GM21737 (cell line): ENCODE measurements at regions not wholly inside any gene's neighbourhood (a gene's known extent, or its start where the extent isn't known, plus 50 kb on each side); places are given as distances from the start of the nearest gene placed in this dataset.

ENCODE experiments used
- ATAC-seq: cut with Tn5 transposase; IDR thresholded peaks from one replicate; pipeline ENCODE4 v1.9.1; 2021; ENCODE audit warnings: mild to moderate bottlenecking, moderate library complexity; ENCODE audit not compliant: unreplicated experiment

DNA sequence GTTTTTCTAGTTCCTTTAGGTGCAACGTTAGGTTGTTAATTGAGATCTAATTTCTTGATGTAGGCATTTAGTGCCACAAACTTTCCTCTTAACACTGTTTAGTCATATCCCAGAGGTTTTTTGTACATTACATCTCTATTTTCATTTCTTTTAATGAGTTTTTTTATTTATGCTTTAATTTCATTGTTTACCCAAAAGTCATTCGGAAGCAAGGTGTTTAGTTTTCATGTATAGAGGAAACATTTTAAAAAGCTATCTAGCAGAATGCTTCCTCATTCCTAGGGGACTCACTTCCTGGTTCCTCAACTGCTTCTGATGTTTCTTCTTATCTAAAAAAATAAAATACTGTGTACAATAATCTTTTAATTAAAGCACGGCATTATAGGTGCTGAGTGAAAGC lies 307.2 kb upstream of the CAMK1G start:
- no peak for ATAC-seq

DNA sequence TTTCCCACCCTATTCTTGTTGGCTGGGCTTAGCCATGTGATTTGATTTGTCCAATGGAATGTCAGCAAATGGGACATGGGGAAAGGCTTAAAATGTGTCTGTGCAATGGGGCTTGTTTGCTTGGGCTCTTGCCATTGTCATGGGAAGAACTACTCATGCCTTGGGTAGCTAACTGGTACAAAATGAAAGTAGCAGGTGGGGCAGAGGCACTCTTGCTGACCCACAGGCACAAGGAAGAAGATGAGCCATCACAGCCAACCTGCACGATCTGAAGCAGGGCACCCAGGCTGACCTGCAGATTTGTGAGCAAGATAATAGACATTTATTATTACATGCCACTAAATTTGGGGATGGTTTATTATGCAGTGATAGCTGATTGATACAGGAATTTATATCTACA lies 305.9 kb upstream of the CAMK1G start:
- no peak for ATAC-seq

DNA sequence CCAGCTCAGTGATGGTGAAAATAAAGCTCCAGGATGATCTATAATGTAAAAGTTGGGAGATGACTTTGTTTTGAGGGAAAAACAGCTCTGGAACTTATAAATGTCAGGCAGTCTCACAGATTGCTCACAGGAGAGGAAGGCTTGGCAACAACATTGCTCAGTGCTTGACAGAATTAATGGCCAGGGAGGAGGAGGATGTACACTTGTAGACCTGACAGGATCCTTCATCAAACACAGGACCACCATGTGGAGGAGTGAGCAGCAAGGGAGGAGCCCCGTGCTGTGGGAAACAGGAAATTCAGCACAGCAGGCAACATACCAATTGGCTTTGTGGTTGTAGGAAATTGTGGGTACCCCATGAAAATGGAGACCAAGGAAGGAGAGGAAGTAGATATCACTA lies 291.8 kb upstream of the CAMK1G start:
- ATAC-seq: no peak

DNA sequence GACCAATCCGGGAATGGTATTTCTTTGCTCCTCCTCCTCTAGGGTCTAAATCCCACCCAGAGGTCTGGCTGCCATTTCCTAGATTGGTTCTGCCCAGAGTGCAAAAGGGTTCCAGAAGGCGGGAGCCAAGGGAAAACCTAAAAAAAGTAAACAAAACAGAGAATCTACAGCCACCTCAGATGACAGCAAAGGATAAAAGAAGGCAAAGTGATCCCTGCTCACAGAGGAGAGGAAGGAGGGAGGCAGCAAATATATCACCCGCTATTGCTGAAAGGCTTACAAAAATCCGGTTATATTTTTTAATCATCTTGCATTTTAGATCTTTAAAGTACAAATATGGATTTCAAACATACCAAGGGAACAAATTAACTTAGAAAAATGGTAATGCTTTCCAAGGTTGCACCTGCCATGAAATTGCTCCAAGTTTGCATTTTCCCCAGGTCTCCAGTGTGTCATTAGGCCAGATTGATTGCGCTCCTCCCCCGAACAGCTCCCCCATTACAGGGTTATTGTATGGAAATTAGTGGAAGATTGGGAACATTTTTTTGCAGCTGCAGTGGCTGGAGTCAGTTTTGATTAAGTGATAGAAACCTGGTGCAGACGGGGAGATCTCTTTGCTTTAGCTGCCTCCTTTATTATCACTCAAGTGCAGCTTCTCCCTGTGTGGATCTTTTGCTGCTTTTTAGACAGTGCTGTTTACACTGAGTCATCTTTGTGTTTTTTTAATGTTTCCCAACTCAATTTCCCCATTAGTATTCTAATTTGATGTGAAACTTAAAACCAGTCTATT lies 280.5 kb upstream of the CAMK1G start:
- no peak for ATAC-seq

DNA sequence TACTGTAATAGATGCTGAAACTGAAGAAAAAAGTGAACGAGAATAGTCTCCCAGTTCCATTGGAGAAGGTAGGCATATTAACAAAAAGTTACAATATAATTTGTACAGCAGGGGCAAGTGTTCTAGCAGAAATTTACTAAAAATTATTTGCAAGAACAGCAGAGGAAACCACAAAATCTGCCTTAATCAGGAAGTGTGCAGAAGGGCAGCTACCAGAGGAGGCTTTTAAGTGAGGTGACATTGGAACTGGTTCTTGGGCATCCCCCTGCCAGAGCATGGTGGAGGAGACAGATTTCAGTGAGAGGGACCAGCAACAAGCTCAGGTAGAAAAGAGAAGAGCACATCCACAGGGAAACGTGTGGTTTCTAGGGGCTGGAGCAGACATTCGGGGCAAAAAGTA lies 279.3 kb upstream of the CAMK1G start:
- no peak for ATAC-seq

DNA sequence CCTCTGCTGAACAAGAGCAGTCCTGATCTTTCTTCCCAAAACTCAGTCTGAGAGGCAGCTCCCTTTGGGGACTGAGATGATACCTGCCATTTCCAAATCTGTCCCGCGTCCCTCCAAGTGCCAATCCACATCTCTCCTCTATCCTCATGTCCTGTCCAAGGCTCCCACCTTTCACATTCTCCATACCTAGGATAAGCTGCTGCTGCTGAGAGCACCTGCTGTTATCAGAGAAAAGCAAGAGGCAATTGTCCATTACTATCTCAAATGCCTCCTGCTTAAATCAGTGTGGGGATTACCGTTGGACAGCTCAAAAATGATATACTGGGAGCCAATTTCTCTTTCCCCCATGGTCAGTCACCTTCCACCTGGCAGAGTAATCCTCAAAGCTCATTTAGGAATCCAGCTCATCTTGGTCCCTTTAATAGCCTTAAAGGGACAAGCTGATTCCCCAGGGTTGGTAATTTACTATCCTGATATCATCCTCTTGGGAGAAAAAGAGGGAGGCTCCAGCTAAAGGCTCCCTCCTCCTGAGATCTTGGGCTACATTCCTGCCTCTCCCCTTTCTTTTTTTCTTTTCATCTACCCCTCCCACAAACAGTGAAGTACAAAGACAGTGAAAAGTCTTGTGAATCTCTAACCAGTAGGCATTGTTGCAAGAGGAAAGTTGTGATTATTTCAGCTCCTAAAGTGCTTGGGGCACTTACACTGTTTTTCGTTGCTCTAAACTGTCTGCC lies 278.1 kb upstream of the CAMK1G start:
- no peak for ATAC-seq

DNA sequence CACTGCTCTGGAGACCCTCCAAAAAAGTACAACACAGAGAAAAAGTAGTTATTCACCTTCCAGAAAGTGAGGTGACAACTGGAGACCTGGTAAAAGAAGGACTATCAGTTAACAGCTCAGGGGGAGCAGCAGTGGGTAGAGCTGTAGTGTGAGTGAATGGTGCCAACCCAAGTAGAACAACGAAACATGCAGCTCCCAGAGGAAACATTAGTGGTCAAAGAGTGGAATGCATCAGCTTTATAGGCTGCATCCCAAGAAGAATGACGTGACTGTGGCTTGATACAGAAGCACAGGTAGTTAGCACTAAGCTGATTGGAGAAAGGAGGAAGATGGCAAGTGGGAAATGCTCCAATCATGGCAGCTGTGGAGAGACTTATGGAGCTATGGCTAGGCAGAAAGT lies 275.7 kb upstream of the CAMK1G start:
- no peak for ATAC-seq

DNA sequence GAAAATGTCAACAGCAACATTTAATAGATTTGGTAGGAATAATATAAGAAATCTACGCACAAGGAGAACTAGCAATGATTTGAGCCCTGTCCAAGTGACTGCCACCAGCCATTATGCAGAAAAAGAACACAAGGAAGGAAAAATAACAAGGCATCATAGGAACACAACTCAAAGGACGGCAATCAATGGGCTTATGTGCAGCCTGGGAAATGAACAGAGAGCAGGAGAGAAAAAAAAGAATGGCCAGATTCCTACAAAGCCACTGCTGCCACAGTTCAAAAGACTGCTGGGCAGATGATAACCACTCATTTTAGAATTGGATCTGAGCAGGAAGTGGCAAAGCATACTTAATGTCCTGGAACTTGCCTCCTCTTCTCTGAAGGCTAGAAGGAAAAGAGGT lies 274.3 kb upstream of the CAMK1G start:
- ATAC-seq: no peak

DNA sequence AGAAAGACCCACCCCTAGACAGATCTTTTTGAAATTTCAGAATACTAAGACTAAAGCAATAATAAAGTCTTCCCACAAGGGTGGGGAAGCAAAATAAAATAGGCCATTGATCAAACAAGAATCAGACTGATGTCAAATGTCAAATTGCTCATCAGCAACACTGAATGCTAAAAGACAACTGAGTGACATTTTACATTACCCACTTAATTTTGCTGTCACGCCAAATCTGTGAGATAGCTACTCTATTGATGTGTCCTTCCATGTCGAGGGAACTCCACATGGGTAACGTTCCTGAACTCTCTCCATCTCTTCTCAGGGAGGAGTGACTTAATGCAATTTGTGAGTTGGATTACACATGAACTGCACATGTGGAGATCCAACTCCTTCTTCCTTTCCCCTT lies 271.7 kb upstream of the CAMK1G start:
- ATAC-seq: no peak

DNA sequence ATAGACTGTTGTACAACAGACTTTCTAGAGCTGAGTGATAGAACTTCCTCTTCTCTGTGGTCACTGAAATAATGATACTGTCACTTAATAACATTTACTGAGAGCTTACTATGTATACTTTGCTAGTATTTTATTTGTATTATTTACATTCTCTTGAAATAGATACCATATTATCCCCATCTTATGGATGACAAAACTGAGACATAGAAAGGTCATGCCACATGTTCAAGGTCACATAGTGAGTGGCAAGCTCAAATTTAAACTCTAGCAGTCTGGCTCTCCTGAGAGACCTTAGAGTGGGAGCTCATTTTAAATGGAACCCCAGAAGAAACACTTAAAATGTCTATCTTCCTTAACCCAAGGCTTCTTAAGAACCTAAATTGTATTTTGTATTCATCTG lies 266.6 kb upstream of the CAMK1G start:
- no peak for ATAC-seq

DNA sequence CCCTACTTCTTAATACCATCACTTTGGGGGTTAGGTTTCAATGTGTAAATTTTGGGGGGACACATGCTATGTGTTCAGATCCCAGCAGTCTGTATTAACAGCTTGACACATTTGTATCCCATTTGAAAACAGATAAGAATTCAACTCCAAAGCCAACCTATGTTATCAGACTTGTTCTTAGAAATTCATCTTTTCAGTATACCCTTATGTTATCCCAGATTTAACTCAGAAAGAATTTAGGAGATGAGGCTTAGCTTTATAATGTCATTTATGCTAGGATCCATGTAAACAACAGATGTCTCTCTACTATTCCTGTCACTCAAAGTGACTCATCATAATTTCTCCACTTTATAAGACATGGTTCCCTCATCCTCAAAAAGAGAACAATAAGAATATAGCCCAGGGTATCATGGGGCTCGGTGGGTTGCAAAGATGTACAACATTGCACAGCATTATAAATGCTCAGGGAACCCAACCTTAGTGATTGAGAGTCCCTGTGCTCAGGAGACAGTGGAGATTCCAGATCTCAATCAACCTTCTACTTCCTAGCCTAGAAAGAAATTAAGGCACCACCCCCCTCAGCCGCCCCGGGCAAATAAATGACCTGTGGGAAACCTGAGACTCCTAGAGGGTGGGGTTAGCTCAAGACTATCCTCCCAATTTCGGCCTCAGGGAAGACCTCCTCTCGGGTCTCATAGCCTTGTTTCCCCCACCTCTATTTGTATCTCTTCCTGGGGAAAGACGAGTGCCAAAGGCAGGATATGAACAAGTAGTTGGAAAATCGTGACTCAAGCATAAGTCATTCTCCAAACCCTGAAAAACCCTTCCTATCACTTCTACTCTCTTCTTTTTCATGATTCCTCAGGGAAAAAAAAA lies 265.1 kb upstream of the CAMK1G start:
- no peak for ATAC-seq

DNA sequence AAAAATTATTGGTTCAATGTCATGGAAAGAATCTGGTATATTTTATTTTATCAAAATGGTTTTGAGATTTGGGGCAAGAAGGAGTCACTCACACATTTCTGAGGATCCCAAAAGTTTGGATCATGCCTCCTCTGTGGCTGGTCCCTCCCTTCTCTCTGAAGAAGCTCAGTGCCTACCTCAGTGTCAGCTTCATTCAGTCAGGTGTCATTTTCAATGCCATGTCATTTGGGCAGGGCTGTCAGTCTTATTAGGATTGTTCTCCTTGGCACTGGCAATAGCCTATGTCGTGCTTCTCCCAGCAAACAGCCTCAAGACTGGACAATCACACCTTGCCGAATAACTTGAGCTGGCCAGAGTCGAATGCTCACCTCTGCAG lies 264.5 kb upstream of the CAMK1G start:
- no peak for ATAC-seq

DNA sequence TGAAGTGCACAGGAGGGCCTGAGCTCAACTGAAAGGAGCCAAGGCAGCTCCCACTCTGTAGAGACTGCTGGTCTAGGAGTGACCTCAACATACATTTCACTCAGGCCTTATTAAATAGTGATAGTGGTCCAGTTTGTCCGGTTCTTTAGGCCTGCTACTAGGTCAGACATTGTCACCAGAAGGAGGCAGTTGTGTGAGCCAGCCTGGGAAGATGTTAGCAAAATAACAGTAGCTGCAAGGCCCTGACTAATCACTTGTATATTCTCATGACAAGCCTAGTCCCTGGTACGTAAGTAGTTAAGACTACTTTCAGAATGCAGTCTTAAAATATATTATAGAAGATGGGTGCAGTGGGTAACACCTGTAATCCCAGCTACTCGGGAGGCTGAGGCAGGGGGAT lies 264.0 kb upstream of the CAMK1G start:
- ATAC-seq: no peak

DNA sequence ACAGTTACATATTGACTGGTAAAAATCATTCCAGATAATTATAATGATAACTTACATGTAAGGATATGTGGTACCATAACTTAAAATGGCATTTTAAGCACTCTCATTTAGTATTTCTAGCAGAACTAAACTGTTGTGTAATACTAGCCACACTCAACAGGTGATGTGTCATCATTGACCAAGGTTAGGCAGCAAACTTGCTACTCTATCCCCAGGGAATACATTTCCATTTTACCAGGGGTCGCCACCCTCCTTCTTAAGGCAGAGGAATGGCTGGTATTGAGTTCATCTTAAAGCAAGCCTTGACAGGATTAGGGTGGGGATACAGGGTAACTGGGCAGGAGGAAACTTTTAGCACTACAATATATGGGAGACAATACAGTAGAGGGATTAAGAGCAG lies 259.8 kb upstream of the CAMK1G start:
- no peak for ATAC-seq

DNA sequence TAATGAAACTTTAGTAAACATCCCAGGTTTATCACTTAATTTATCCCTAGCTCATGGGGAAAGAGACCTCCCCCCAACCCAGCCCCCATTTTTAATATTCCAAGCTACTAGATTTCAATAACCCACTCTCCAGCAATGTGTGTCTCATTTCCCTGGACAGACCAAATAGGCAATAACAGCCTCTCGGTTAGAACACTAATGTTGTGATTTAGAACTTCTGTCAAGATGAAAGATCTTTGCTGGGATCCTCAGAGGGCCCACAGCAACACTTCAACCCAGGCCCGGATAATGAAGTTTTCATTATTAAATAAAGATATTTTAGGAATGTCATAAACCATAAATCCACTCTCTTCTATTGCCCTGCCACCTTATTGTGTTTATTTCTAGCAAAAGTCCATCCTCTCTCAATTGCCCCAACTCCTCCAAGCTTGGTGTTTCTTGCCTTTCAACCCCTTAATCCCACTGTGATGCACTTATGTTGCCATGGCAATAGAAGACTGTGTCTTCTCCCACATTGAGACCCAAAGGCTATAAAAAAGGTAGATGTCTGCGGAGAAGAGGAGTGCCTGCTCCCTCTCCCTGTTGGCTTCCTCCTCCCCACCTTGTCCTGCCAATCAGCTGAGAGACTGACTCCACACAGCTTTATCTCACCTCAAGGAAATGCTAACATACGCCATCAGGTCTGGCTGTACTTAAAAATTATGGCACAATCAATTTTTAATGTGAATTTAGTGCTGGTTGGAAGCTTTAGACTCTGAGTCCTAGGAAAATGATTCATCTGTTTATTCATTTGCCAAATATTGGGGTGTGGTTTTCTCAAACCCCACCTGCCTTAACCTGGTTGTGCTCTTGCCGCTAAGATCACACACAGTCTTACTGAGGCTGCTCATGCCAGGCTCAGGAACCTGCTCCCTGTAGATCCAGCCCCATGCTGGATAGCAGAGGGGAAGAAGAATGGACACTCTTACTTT lies 258.3 kb upstream of the CAMK1G start:
- no peak for ATAC-seq

DNA sequence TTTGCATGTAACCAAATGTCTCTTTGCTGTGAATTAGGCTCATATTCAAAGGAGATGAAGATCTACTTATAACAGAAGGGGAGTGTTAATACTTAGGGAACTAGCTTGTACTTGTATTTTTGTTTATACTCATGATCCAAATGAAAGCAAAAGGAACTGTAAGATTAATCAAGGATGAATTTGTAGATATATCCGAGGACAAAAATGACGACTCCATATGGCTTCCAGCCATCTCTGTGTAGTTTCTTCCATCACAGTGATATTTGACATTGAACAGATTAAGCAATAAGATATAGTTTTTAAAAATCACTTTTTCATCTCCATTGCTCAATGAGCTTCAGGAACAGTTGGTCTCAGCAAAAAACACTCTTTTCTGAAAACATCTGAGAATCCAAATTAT lies 257.4 kb upstream of the CAMK1G start:
- no peak for ATAC-seq

DNA sequence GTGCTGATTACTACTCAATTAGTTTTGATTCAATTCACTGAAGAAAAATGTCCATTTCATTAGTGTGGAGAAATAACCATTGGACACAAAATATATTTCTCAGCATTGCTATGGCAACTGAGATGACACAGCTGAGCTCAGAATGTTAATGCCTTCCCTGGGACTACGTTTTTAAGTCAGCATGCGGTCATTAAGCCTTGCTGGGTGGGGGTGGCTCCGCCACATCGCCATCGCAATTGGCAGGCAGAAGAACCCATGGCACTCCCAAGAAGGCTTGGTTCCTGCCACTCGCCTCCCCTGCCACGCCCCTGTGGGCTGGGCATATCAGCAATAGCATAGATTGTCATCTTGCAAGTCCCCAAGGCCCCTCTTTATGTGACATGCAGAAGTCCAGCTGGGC lies 256.7 kb upstream of the CAMK1G start:
- ATAC-seq: no peak

DNA sequence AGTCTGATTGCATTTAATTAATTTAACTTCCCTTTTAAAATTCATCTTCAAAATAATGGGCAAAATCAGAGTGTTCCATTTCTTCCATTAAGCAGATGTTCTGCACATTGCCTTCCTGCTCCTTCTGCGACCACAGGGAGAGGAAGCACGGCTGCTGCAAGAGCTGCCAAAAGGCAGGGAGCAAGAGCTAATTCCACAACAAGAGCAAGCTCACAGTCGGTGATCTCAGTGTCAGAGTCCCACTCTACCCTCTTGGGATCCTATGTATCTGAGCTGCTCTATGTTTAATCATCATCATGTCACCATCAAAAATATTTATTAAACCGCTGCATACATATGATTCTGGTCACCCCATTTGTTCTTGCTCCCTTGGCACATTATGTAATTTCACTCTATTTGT lies 255.3 kb upstream of the CAMK1G start:
- no peak for ATAC-seq

DNA sequence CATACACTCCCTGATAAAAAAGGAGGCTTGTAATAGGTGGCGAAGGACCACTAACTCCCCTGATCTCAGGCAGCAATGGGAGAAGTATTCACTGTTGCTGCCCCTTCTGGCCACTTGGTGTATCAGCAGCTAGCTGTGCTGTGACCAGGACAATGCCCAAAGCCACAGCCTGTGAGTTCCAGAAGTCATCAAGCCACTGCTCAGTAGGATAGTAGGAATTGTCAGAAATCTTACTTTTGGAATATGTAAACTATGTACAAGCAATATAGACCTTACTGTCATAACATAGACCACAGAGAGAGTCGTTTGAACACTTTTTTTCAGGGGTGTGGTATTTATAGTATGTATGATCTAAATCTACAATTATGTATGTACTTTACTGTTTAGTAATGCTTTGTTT lies 248.3 kb upstream of the CAMK1G start:
- no peak for ATAC-seq

DNA sequence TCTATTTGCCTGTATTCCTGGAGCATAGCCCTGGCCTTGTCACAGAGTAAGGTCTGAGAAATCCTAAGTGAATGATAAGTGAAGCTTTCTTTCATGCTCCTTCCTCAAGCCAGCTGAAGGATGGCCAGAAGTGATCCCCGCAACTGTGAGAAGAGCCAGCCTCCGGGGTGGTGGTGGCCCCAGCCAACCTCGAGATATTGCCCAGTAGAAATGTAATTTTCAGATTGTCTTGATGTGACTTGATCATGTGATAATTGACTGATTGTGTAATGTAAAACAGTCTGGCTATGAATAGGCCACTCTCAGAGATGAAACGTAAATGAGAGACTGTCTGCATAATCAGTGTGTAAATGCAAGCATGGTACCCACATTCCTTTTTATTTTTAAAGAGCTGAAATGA lies 242.4 kb upstream of the CAMK1G start:
- ATAC-seq: no peak
